ENCODE measurements at regions not wholly inside any gene's neighbourhood (a gene's known extent, or its start where the extent isn't known, plus 50 kb on each side); places are given as distances from the start of the nearest gene placed in this dataset.

DNA sequence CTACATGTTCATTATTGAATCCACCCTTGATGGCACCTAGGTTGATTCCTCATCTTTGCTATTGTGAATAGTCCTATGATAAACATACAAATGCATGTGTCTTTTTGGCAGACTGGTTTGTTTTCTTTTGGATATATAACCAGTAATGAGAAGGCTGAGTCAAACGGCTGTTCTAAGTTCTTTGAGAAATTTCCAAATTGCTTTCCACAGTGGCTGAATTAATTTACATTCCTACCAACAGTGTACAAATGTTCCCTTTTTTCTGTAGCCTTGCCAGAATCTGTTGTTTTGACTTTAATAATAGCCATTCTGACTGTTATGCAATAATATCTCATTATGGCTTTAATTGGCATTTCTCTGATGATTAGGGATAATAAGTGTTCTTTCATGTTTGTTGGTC lies 184.9 kb downstream of the CASP12 start:
- Histone ChIP-seq H3K9ac (ENCODE audit: insufficient read depth in 1 of 2, low read depth in 2 of 2, low read length in 2 of 2) (no peak overlapping the region), H3K9me3 (replicated peaks; ENCODE audit: control insufficient read depth, insufficient read depth, low read depth, low read length) (peaks cover 3% of the 10 kb centered on the region; the same call in 1 of the 2 replicates), H3K27me3 (ENCODE audit: control insufficient read depth in 2 of 2, insufficient read depth in 2 of 2, low read length in 2 of 2) (no peaks in the 10 kb centered on the region), H3K4me1 (replicated peaks in 1 of 2; ENCODE audit: control insufficient read depth in 2 of 2, insufficient read depth in 2 of 2, low read length in 2 of 2) (no peaks in the 10 kb centered on the region), H3K79me2 (ENCODE audit: control insufficient read depth, insufficient read depth, low read length) (no peaks in the 10 kb centered on the region), H4K20me1 (replicated peaks; ENCODE audit: control insufficient read depth, insufficient read depth, low read length) (no peaks in the 10 kb centered on the region), H3K36me3 (ENCODE audit: control insufficient read depth, insufficient read depth, low read length) (no peaks in the 10 kb centered on the region), H3K27ac (ENCODE audit: extremely low read depth, low read depth, low read length) (no peak overlapping the region), H3K4me2 (ENCODE audit: insufficient read depth, low read length) (no peak overlapping the region), H3K4me3 (no peak overlapping the region), H3K9me1 (ENCODE audit: control insufficient read depth, insufficient read depth, low read length) (no peaks in the 10 kb centered on the region), H2AFZ (ENCODE audit: low read depth, low read length) (no peak overlapping the region)
- POLR2A ChIA-PET: interaction anchor here (0.8 kb wide), 1 partner anchor 698 kb away, joined by 3 read pairs; no protein-coding TSS in a partner anchor
- 8% methylated on average over 1 of the region's 1 CpG for WGBS (ENCODE audit: insufficient coverage, low coverage, missing lambda C conversion rate)
- in situ Hi-C loops (cut with MboI) (no loop called here), intact Hi-C loops (cut with micrococcal nuclease) (loop anchor here (10.0 kb wide), 1 partner anchor 61 kb away; no protein-coding TSS in a partner anchor)
- ATAC-seq (no peak), FAIRE-seq (no peak), DNase-seq (ENCODE audit: extremely low read depth in 1 of 4, low spot score in 3 of 4) (no peak)
- no peak for TF ChIP-seq MEF2A (IDR thresholded peaks at IDR 0.05; ENCODE audit: control insufficient read depth, low read depth, low read length)
- TF ChIP-seq, protein P1, sequence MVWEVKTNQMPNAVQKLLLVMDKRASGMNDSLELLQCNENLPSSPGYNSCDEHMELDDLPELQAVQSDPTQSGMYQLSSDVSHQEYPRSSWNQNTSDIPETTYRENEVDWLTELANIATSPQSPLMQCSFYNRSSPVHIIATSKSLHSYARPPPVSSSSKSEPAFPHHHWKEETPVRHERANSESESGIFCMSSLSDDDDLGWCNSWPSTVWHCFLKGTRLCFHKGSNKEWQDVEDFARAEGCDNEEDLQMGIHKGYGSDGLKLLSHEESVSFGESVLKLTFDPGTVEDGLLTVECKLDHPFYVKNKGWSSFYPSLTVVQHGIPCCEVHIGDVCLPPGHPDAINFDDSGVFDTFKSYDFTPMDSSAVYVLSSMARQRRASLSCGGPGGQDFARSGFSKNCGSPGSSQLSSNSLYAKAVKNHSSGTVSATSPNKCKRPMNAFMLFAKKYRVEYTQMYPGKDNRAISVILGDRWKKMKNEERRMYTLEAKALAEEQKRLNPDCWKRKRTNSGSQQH (CRISPR knock-in tag; IDR thresholded peaks at IDR 0.05): no peak
- TF ChIP-seq STAG1 (CRISPR knock-in tag; IDR thresholded peaks at IDR 0.05; ENCODE audit: borderline replicate concordance): no peak
- TF ChIP-seq JUN (IDR thresholded peaks at IDR 0.05; ENCODE audit: borderline replicate concordance, low read depth, low read length): no peak
- no peak for TF ChIP-seq JUN (CRISPR knock-in tag; IDR thresholded peaks at IDR 0.05; ENCODE audit: borderline replicate concordance)
- TF ChIP-seq, protein P2, sequence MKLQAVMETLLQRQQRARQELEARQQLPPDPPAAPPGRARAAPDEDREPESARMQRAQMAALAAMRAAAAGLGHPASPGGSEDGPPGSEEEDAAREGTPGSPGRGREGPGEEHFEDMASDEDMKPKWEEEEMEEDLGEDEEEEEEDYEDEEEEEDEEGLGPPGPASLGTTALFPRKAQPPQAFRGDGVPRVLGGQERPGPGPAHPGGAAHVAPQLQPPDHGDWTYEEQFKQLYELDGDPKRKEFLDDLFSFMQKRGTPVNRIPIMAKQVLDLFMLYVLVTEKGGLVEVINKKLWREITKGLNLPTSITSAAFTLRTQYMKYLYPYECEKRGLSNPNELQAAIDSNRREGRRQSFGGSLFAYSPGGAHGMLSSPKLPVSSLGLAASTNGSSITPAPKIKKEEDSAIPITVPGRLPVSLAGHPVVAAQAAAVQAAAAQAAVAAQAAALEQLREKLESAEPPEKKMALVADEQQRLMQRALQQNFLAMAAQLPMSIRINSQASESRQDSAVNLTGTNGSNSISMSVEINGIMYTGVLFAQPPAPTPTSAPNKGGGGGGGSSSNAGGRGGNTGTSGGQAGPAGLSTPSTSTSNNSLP (IDR thresholded peaks at IDR 0.05; ENCODE audit: borderline replicate concordance, low read depth, low read length): no peak
- TF ChIP-seq HNRNPLL (IDR thresholded peaks at IDR 0.05; ENCODE audit: low read depth, low read length, poor library complexity, severe bottlenecking): no peak
- BruUV-seq (replicated peaks): no TSS peak
- CTCF ChIA-PET (ENCODE audit: low intra/inter-chr PET ratio): no interaction called here

All from K562 (cell line).